ENCODE measurements at regions not wholly inside any gene's neighbourhood (a gene's known extent, or its start where the extent isn't known, plus 50 kb on each side); places are given as distances from the start of the nearest gene placed in this dataset.

- TF ChIP-seq CTCF (IDR thresholded peaks at IDR 0.05) (no peak), POLR2A (IDR thresholded peaks at IDR 0.05) (no peak)
These were observed 138.0 kb downstream of the TNFSF13B start for GRCh38 chr13:108407495-108407894.

Data from testis (tissue), 2 donors.